MM.1S (cell line): ENCODE measurements at regions not wholly inside any gene's neighbourhood (a gene's known extent, or its start where the extent isn't known, plus 50 kb on each side); places are given as distances from the start of the nearest gene placed in this dataset.

Experiments used
- CTCF ChIP-seq: fragments of 300-600 bp; sonication (generic); IDR thresholded peaks from 2 replicates; pipeline ENCODE4 v1.5.1; 2016; ENCODE audit warnings: antibody characterized with exemption, low read length, mixed read lengths
- EZH2 ChIP-seq: fragments of 300-600 bp; sonication (generic); optimal IDR thresholded peaks from 2 replicates; pipeline ENCODE3; 2017; ENCODE audit warnings: low read depth, mild to moderate bottlenecking, antibody characterized with exemption, low read length, mixed read lengths
- EZH2phosphoT487 ChIP-seq: fragments of 300-600 bp; sonication (generic); IDR thresholded peaks from 2 replicates; pipeline ENCODE4 v1.6.1; 2018; ENCODE audit warnings: antibody characterized with exemption, low read length

- TF ChIP-seq CTCF (no peak), EZH2 (no peak), EZH2phosphoT487 (no peak)
Observed at GRCh38 chr7:46396481-46396880, 475.4 kb upstream of the IGFBP3 start.
